ENCODE measurements at regions not wholly inside any gene's neighbourhood (a gene's known extent, or its start where the extent isn't known, plus 50 kb on each side); places are given as distances from the start of the nearest gene placed in this dataset.
"Not testable (repeated sequence)": the region's sequence is repeated elsewhere in the genome, so short reads cannot be mapped to it uniquely, and the experiment has no call there.

- not testable (repeated sequence) for TF ChIP-seq CTCF (conservative IDR thresholded peaks at IDR 0.05; ENCODE audit: low read depth in 2 of 2); NANOG (IDR thresholded peaks at IDR 0.05; ENCODE audit: borderline replicate concordance); EZH2 (IDR thresholded peaks at IDR 0.05; ENCODE audit: low read depth, unreplicated experiment); POLR2AphosphoS5 (IDR thresholded peaks at IDR 0.05; ENCODE audit: low read depth); REST (IDR thresholded peaks at IDR 0.05; ENCODE audit: unreplicated experiment); EZH2phosphoT487 (IDR thresholded peaks at IDR 0.05; ENCODE audit: unreplicated experiment); JUNB (IDR thresholded peaks at IDR 0.05; ENCODE audit: unreplicated experiment); ZNF114 (CRISPR knock-in tag; IDR thresholded peaks at IDR 0.05); CREB1 (CRISPR knock-in tag; IDR thresholded peaks at IDR 0.05; ENCODE audit: low read depth)
These were observed 67.0 kb upstream of the CHD6 start for GRCh38 chr20:41685145-41685544.
